ENCODE measurements at regions not wholly inside any gene's neighbourhood (a gene's known extent, or its start where the extent isn't known, plus 50 kb on each side); places are given as distances from the start of the nearest gene placed in this dataset.
"Not testable (repeated sequence)": the region's sequence is repeated elsewhere in the genome, so short reads cannot be mapped to it uniquely, and the experiment has no call there.

- Histone ChIP-seq H3K36me3 (ENCODE audit: control insufficient read depth, insufficient read depth, low read length) (no peaks in the 10 kb centered on the region), H3K4me3 (ENCODE audit: low read depth, low read length) (no peak overlapping the region), H3K27me3 (ENCODE audit: control insufficient read depth, insufficient read depth, low read length) (no peaks in the 10 kb centered on the region)
- DNase-seq (ENCODE audit: low read depth) = no peak
- TF ChIP-seq, protein P1, sequence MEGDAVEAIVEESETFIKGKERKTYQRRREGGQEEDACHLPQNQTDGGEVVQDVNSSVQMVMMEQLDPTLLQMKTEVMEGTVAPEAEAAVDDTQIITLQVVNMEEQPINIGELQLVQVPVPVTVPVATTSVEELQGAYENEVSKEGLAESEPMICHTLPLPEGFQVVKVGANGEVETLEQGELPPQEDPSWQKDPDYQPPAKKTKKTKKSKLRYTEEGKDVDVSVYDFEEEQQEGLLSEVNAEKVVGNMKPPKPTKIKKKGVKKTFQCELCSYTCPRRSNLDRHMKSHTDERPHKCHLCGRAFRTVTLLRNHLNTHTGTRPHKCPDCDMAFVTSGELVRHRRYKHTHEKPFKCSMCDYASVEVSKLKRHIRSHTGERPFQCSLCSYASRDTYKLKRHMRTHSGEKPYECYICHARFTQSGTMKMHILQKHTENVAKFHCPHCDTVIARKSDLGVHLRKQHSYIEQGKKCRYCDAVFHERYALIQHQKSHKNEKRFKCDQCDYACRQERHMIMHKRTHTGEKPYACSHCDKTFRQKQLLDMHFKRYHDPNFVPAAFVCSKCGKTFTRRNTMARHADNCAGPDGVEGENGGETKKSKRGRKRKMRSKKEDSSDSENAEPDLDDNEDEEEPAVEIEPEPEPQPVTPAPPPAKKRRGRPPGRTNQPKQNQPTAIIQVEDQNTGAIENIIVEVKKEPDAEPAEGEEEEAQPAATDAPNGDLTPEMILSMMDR (IDR thresholded peaks at IDR 0.05; ENCODE audit: insufficient read depth, low read length, poor library complexity, severe bottlenecking) = no peak
These were observed 234.0 kb downstream of the BCHE start for GRCh38 chr3:165603196-165603595.

GRCh38 chr3:165572566-165572965 is 264.7 kb downstream of the BCHE start:
- DNase-seq (ENCODE audit: low read depth) = not testable (repeated sequence)

GRCh38 chr3:165568907-165569462 is 268.2 kb downstream of the BCHE start:
- DNase-seq (ENCODE audit: low read depth) = no peak
- TF ChIP-seq, protein P1 (IDR thresholded peaks at IDR 0.05; ENCODE audit: insufficient read depth, low read length, poor library complexity, severe bottlenecking) = no peak
- H3K36me3 ChIP-seq (ENCODE audit: control insufficient read depth, insufficient read depth, low read length) = no peaks in the 10 kb centered on the region
- H3K27me3 ChIP-seq (ENCODE audit: control insufficient read depth, insufficient read depth, low read length) = no peaks in the 10 kb centered on the region
- H3K4me3 ChIP-seq (ENCODE audit: low read depth, low read length) = no peak overlapping the region

More at GRCh38 chr3:165572566-165572965, 264.7 kb downstream of the BCHE start:
- not testable (repeated sequence) for H3K36me3 ChIP-seq (ENCODE audit: control insufficient read depth, insufficient read depth, low read length); H3K27me3 ChIP-seq (ENCODE audit: control insufficient read depth, insufficient read depth, low read length); H3K4me3 ChIP-seq (ENCODE audit: low read depth, low read length)

DNA sequence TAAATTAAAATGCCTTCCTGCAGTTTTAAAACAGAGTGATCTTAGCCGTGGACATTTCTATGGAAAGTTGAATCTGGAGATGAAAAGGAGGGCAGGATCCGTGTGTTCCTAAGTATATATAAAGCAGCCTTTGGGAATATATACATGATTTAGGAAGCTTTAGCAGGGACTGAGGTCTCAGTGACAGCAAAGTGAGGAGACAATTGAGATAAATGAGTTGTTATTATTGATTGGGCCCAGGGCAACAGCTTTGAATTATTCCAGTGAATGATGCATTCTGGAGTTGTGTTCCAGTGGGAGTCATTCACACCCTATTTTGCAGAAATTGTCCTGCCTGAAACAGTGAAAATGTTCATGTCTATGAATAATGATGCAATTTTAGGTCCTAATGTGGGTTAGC is 281.4 kb downstream of the BCHE start:
- Histone ChIP-seq H3K4me3 (ENCODE audit: low read depth, low read length) (no peak overlapping the region), H3K27me3 (ENCODE audit: control insufficient read depth, insufficient read depth, low read length) (no peaks in the 10 kb centered on the region), H3K36me3 (ENCODE audit: control insufficient read depth, insufficient read depth, low read length) (no peaks in the 10 kb centered on the region)
- no peak for DNase-seq (ENCODE audit: low read depth)
- TF ChIP-seq, protein P1 (IDR thresholded peaks at IDR 0.05; ENCODE audit: insufficient read depth, low read length, poor library complexity, severe bottlenecking) = no peak

GRCh38 chr3:165553371-165553770 is 283.9 kb downstream of the BCHE start:
- TF ChIP-seq, protein P1 (IDR thresholded peaks at IDR 0.05; ENCODE audit: insufficient read depth, low read length, poor library complexity, severe bottlenecking) = no peak
- no peak for DNase-seq (ENCODE audit: low read depth)
- H3K4me3 ChIP-seq (ENCODE audit: low read depth, low read length) = no peak overlapping the region
- H3K27me3 ChIP-seq (ENCODE audit: control insufficient read depth, insufficient read depth, low read length) = no peaks in the 10 kb centered on the region
- H3K36me3 ChIP-seq (ENCODE audit: control insufficient read depth, insufficient read depth, low read length) = no peaks in the 10 kb centered on the region

- H3K36me3 ChIP-seq (ENCODE audit: control insufficient read depth, insufficient read depth, low read length) = no peaks in the 10 kb centered on the region
These were observed 287.6 kb downstream of the BCHE start for GRCh38 chr3:165549665-165550064.

More at GRCh38 chr3:165549665-165550064, 287.6 kb downstream of the BCHE start:
- Histone ChIP-seq H3K27me3 (ENCODE audit: control insufficient read depth, insufficient read depth, low read length) (no peaks in the 10 kb centered on the region), H3K4me3 (ENCODE audit: low read depth, low read length) (no peak overlapping the region)
- TF ChIP-seq, protein P1 (IDR thresholded peaks at IDR 0.05; ENCODE audit: insufficient read depth, low read length, poor library complexity, severe bottlenecking) = no peak
- DNase-seq (ENCODE audit: low read depth) = no peak

Data from kidney epithelial cell (primary cell).